HUDEP-2 (cell line): ENCODE measurements at regions not wholly inside any gene's neighbourhood (a gene's known extent, or its start where the extent isn't known, plus 50 kb on each side); places are given as distances from the start of the nearest gene placed in this dataset.

Experiments
- DNase-seq, 76 experiments: peaks; one replicate each; lab custom pipeline; 2025; ENCODE audit not compliant: unreplicated experiment in 76 of 76; lab: John Stamatoyannopoulos, UW

GRCh38 chr3:187947927-187948682 lies 202.8 kb upstream of the BCL6 start:
- DNase-seq, result no peak

GRCh38 chr3:187949093-187949820 lies 204.0 kb upstream of the BCL6 start:
- DNase-seq, result no peak

GRCh38 chr3:187950671-187951070 lies 203.3 kb upstream of the LPP start:
- no peak for DNase-seq

- DNase-seq, result peak in 7 of 76 experiments; percentile 1 to 19 (median 7)
Observed at GRCh38 chr3:187951452-187952190, 202.3 kb upstream of the LPP start.

GRCh38 chr3:187952849-187953248 lies 201.1 kb upstream of the LPP start:
- DNase-seq, result no peak

- DNase-seq, result no peak
Observed at GRCh38 chr3:187954516-187954872, 199.5 kb upstream of the LPP start.

GRCh38 chr3:187954873-187955586 lies 198.9 kb upstream of the LPP start:
- DNase-seq, result no peak

- DNase-seq, result no peak
Observed at GRCh38 chr3:187955587-187955952, 198.4 kb upstream of the LPP start.

- DNase-seq, result no peak
Observed at GRCh38 chr3:187957165-187957581, 196.8 kb upstream of the LPP start.

GRCh38 chr3:187957582-187957981 lies 196.4 kb upstream of the LPP start:
- DNase-seq, result no peak

- DNase-seq, result no peak
Observed at GRCh38 chr3:187958432-187959003, 195.4 kb upstream of the LPP start.

- DNase-seq, result no peak
Observed at GRCh38 chr3:187960820-187961219, 193.1 kb upstream of the LPP start.

- DNase-seq, result no peak
Observed at GRCh38 chr3:187961366-187961765, 192.6 kb upstream of the LPP start.

- no peak for DNase-seq
Observed at GRCh38 chr3:187963003-187963676, 190.8 kb upstream of the LPP start.

- DNase-seq, result no peak
Observed at GRCh38 chr3:187963677-187964385, 190.1 kb upstream of the LPP start.

- no peak for DNase-seq
Observed at GRCh38 chr3:187964760-187965159, 189.2 kb upstream of the LPP start.

GRCh38 chr3:187966096-187966495 lies 187.9 kb upstream of the LPP start:
- DNase-seq, result no peak

- no peak for DNase-seq
Observed at GRCh38 chr3:187966636-187967406, 187.1 kb upstream of the LPP start.

GRCh38 chr3:187967993-187968392 lies 186.0 kb upstream of the LPP start:
- no peak for DNase-seq
